ENCODE measurements at regions not wholly inside any gene's neighbourhood (a gene's known extent, or its start where the extent isn't known, plus 50 kb on each side); places are given as distances from the start of the nearest gene placed in this dataset.

DNA sequence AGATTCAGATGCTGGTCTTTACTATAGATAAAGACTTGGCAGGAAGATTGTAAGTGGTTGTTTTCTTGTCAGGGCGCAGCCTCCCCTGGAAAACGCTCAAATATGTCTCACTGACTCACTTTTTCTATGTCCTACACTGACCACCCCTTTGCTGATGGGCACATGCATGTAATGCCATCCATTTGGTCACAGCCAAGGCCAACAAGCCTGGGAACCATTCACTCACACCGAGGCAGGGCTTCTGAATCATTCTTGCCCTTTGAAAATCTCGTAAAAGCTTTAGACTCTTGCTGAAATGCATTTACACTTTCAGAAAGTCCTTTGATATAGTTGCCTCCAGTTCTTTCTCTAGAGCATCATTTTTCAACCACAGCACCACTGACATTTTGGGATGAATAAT is 249.4 kb downstream of the ACTL7B start:
- no peak for TF ChIP-seq POLR2A (IDR thresholded peaks at IDR 0.05)
- TF ChIP-seq, protein P1, sequence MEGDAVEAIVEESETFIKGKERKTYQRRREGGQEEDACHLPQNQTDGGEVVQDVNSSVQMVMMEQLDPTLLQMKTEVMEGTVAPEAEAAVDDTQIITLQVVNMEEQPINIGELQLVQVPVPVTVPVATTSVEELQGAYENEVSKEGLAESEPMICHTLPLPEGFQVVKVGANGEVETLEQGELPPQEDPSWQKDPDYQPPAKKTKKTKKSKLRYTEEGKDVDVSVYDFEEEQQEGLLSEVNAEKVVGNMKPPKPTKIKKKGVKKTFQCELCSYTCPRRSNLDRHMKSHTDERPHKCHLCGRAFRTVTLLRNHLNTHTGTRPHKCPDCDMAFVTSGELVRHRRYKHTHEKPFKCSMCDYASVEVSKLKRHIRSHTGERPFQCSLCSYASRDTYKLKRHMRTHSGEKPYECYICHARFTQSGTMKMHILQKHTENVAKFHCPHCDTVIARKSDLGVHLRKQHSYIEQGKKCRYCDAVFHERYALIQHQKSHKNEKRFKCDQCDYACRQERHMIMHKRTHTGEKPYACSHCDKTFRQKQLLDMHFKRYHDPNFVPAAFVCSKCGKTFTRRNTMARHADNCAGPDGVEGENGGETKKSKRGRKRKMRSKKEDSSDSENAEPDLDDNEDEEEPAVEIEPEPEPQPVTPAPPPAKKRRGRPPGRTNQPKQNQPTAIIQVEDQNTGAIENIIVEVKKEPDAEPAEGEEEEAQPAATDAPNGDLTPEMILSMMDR (IDR thresholded peaks at IDR 0.05), result no peak
- TF ChIP-seq POLR2AphosphoS5 (IDR thresholded peaks at IDR 0.05), result no peak
